Testis (tissue), 2 donors: ENCODE measurements at regions not wholly inside any gene's neighbourhood (a gene's known extent, or its start where the extent isn't known, plus 50 kb on each side); places are given as distances from the start of the nearest gene placed in this dataset.

ENCODE experiments used
- CTCF ChIP-seq, 3 experiments: fragments of 450-650 bp in 2 of 3; fragments of 200-600 bp in 1 of 3; sonication (generic) in 1 of 3; IDR thresholded peaks; one replicate each; pipeline ENCODE4 v1.5.1; 2016 to 2019; ENCODE audit warnings: antibody characterized with exemption in 3 of 3, mild to moderate bottlenecking in 2 of 3, moderate library complexity in 1 of 3
- POLR2A ChIP-seq: fragments of 450-650 bp; IDR thresholded peaks from one replicate; pipeline ENCODE4 v1.6.1; 2017; ENCODE audit warnings: antibody characterized with exemption, mild to moderate bottlenecking, moderate library complexity

- TF ChIP-seq CTCF (IDR thresholded peaks at IDR 0.05) (no peak), POLR2A (no peak)
These were observed 260.3 kb upstream of the GPC6 start for GRCh38 chr13:92966341-92966740.
